ENCODE measurements at regions not wholly inside any gene's neighbourhood (a gene's known extent, or its start where the extent isn't known, plus 50 kb on each side); places are given as distances from the start of the nearest gene placed in this dataset.

DNA sequence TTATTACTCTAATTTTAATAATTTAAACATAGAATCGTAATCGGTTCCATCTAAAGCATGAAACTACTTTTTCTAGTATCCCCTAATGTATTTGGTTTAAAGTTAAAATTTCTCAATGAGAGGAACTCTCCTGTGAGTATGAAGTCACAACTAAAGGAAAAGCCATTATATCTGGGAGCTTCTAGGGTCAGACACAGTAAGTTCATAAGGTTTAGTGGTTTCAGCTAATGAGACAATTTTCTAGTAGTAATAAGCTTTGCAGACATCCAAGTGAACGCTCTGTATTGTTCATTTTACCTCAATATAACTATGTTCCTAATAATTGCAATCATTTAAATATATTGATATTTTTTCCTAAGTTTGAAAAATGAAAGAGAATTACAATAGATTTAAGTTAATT lies 364.4 kb upstream of the CDH9 start:
- DNase-seq (ENCODE audit: low read depth), result no peak

DNA sequence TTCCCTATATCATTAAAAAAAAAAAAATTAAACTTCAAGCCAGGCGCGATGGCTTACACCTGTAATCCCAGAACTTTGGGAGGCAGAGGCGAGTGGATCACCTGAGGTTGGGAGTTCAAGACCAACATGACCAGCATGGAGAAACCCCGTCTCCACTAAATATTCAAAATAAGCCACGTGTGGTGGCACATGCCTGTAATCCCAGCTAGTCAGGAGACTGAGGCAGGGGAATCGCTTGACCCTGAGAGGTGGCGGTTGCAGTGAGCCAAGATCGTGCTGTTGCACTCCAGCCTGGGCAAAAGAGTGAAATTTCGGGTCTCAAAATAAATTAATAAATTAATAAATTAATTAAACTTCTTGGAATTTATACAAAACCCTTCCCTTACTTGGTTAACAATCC lies 358.6 kb upstream of the CDH9 start:
- no peak for DNase-seq (ENCODE audit: low read depth)

DNA sequence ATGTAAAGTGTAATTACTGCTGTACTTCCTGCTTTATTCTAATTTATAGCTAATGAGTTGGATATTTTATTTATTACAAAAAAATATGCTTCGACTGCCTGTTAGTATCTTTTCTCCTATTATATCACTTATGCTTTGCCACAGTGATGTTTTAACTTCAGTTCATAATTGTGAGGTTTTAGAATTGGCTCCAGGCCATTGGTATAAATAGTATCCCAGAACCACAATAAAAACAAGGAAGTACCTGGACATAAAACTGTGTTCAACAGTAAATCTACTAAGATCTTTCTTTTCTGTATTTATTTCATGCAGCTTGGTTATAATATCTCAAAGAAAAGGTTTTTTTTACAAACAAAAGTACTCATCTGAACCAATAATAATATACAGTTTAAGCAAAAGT lies 354.3 kb upstream of the CDH9 start:
- DNase-seq (ENCODE audit: low read depth), result no peak

GRCh38 chr5:27389696-27390095 lies 351.3 kb upstream of the CDH9 start:
- no peak for DNase-seq (ENCODE audit: low read depth)

DNA sequence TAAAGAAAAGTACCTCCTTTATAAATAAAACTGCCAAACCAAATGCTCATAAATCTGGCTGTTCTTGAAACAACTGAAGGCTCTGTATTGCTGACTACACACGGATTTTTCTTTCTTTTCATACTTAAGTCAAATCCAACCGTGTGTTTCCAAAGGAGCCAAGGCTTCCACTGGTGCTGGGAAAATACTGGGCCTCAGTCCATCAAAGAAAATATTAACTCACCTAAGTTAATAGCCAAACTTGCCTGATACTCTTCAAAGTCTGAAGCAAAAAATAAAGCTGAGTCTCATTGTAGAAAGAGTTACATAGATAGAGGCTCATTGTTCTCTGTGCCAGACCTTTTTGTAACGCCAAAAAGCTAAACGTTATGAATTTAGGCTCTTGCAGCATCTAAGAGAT lies 350.4 kb upstream of the CDH9 start:
- no peak for DNase-seq (ENCODE audit: low read depth)

GRCh38 chr5:27387535-27388073 lies 349.2 kb upstream of the CDH9 start:
- no peak for DNase-seq (ENCODE audit: low read depth)

- DNase-seq (ENCODE audit: low read depth), result no peak
Observed at GRCh38 chr5:27381686-27382085, 343.3 kb upstream of the CDH9 start.

- no peak for DNase-seq (ENCODE audit: low read depth)
Observed at GRCh38 chr5:27377626-27378025, 339.2 kb upstream of the CDH9 start.

GRCh38 chr5:27353970-27354369 lies 315.6 kb upstream of the CDH9 start:
- no peak for DNase-seq (ENCODE audit: low read depth)

DNA sequence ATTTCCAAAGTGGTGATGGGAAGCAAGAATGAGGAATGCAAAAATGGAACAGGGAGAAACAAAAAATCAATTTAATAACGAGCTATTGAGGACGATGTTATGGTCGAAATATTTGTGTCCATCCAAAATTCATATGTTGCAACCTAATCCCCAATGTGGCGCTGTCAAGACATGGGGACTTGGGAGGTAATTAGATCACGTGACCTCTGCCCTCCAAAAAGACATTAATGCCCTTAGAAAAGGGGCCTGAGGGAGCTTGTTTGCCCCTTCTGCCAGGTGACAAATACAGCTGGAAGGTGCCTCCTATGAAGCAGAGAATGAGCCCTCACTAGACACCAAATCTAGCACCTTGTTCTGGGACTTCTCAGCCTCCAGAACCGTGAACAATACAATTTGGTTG lies 315.2 kb upstream of the CDH9 start:
- no peak for DNase-seq (ENCODE audit: low read depth)

DNA sequence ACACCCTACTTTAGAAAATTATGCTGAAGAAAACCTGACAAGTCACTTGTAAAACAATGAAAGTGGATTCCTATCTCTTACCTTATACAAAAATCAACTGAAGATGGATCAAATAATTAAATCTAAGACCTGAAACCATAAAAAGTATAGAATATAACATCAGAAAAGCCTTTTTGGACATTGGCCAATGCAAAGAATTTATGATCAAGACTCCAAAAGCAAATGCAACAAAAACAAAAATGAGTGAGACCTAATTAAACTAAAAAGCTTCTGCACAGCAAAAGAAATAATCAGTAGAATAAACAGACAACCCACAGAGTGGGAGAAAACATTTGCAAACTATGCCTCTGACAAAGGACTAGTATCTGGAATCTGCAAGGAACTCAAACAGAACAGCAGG lies 303.0 kb upstream of the CDH9 start:
- DNase-seq (ENCODE audit: low read depth), result no peak

DNA sequence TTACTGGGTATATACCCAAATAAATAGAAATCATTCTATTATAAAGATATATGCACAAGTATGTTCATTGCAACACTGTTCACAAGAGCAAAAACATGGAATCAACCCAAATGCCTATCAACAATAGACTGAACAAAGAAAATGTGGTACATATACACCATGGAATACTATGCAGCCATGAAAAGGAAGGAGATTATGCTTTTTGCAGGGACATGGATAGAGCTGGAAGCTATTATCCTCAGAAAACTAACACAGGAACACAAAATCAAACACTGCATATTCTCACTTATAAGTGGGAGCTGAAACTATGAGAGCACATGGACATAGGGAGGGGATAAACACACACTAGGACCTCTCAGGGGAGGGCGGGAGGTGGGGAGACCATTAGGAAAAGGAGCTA lies 298.4 kb upstream of the CDH9 start:
- no peak for DNase-seq (ENCODE audit: low read depth)

DNA sequence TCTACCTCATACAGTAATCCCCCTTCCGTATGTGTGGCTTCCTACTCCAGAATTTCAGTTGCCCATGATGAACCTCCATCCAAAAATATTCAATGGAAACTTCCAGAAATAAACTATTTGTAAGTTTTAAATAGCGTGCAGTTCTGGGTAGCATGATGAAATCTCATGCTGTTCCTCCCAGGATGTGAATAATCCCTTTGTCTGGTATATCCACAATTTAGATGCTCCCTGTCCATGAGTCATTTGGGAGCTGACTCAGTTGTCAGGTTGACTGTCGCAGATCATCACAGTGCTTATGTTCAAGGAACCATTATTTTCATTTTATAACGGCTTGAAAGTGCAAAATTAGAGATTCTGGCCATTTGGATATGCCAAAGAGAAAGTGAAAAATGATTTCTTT lies 290.1 kb upstream of the CDH9 start:
- peak; percentile 91 for DNase-seq (ENCODE audit: low read depth)

DNA sequence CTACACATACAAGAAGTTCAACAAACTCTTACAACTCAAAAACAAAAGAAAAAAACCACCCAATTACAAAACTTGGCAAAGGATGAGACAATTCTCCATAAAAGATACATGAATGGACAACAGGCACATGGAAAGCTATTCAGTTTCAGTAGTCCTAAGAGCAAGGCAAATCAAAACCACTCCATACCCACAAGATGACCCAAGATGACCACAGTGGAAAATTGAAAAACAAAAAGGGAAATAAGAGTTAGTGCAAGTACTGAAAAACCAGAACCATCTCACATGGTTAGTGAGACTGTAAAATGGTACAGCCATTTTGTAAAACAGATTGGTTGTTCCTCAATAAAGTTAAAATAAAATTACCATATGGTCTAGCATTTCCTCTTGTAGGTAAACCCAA lies 287.1 kb upstream of the CDH9 start:
- peak; percentile 50 for DNase-seq (ENCODE audit: low read depth)

GRCh38 chr5:27318701-27319100 lies 280.3 kb upstream of the CDH9 start:
- DNase-seq (ENCODE audit: low read depth), result peak; percentile 35

- DNase-seq (ENCODE audit: low read depth), result peak; percentile 91
Observed at GRCh38 chr5:27316271-27316650, 277.9 kb upstream of the CDH9 start.

DNA sequence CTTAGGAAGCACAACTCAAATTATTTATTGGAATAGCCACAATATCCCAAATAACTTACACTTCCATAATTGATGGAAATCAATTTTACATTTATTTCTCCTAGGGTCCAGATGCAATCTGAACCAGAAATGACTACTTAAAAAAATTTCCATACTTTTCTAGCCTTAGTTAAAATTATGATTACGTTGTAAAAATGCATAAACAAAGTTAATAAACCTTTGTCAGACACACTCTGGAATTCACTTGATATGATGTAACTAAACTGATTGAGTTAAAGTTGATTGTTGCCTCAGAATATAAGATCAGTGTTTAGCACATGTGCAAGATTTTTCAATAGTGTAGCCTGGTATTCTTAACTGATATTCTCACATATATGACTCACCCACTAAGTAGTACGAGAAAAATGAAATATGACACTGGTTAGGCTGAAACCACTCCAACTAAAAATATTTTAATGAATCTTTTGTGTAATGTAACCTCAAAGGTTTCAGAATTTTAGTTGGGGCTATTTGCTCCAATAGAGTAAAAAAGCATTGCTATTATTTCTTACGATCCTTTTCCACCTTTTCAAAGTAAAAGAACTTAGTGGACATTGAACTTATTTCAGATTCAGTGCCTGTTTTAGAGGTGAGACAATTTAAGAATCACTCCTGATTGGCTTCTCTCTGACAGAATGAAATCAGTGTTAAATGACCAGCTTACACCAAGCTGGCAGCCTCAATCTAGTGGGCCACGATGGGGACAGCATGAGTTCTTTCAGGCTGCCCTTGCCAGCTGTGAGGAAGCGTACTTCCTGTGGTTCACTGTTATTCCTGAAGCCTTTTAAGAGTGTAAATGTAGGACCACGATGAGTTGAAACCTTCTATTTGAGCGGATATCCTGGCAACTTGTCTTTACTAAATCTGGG lies 277.2 kb upstream of the CDH9 start:
- DNase-seq (ENCODE audit: low read depth), result peak; percentile 78

DNA sequence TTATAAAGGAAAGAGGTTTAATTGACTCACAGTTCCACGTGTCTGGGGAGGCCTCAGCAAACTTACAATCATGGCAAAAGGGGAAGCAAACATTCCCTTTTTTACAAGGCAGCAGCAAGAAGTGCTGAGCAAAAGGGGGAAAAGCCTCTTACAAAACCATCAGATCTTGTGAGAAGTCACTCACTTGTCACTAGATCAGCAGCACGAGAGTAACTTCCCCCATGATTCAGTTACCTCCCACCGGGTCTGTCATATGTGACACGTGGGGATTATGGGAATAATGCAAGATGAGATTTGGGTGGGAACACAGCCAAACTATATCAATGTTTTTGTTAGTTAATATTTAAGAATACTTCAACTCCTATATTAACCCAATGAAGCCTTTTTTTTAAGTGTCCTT lies 275.2 kb upstream of the CDH9 start:
- no peak for DNase-seq (ENCODE audit: low read depth)

DNA sequence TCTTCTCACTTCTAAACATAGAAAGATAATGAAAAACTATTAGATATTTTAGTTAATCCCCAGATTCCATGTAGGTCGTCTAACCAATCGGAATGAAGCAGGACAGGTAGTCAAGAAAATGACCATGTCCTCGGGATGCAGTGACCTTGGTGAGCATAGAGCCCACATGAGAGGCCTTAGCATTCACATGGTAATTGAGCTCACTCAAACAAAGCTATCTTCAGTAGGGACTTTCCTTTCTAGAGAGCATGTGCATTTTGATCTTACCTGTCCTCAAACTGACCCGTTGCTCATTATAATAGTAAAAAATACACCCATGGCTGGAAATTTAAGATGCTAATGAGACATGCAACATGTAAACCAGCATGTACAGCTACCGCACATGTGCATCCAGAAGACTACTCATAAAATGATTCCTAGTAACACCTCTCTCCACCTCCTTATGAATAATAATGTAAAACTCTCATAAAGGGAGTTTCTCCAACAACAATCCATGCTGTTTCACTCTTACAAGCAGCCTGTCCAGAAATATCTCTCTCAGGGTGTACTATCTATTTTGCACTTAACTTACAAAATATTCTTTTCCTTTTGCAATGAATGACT lies 274.0 kb upstream of the CDH9 start:
- no peak for DNase-seq (ENCODE audit: low read depth)

DNA sequence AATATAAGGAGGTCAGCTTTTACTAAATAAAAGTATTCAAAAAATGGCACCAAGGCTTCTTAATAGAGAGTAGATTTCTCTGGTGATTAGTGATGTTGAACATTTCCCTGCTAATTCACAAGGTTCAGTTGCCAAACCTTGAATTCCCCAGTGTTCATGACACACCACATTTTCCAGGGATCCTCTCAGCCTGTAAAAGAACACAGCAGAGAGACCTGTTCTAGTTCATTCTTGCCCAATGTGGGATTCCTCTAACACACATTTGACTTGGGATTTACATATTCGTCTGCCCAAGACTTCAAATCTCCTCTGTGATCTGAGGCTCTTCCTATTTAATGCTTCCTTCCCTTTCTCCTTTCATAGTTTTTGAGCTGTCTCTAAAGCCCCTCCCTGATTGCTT lies 273.2 kb upstream of the CDH9 start:
- peak; percentile 64 for DNase-seq (ENCODE audit: low read depth)

- DNase-seq (ENCODE audit: low read depth), result peak; percentile 39
Observed at GRCh38 chr5:27308153-27308552, 269.8 kb upstream of the CDH9 start.

- peak; percentile 0 for DNase-seq (ENCODE audit: low read depth)
Observed at GRCh38 chr5:27290172-27290571, 251.8 kb upstream of the CDH9 start.

GRCh38 chr5:27276119-27276518 lies 237.7 kb upstream of the CDH9 start:
- no peak for DNase-seq (ENCODE audit: low read depth)

DNA sequence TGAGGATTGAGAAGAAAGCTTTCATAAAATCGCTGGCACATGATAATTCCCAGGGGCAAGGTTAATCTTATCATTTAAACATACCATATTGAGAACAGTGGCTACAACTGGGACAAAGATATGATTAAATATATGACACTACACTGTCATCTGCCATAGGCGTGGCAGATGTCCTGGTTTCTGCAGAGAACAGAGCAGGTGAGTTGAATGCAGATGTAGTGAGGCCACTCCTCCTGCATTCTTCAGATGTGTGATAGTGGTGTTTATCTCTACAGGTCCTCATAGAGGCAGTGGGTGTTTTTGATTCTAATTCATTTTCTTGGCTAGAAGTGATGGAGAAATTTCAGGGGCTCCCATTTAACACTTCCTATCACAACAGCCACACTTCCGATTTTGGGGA lies 237.0 kb upstream of the CDH9 start:
- no peak for DNase-seq (ENCODE audit: low read depth)

Data from EH (cell line).